LHCN-M2 (cell line): ENCODE measurements at regions not wholly inside any gene's neighbourhood (a gene's known extent, or its start where the extent isn't known, plus 50 kb on each side); places are given as distances from the start of the nearest gene placed in this dataset.

Source experiments
- DNase-seq: peaks from one replicate; pipeline ENCODE4 v3.0.0-alpha.2; 2012; ENCODE audit warnings: low read depth

DNA sequence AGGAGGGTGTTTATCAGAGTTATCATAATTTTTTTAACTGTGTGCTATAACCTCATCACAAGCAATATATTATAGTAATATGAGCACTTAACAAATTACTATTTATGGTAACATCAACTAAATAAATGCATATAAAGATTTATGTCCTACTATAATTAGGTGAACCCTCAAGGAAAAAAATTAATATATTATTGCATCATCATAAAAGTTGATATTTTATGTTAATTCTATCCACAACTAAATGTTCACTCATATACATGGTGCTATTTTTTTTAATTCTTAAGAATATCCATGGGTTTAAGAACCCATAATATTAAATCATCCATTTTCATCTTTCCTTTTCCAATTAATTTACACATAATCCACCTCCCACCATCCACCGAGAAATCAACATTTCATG lies 506.0 kb upstream of the USP15 start:
- DNase-seq = no peak

GRCh38 chr12:61757831-61758505 lies 502.2 kb upstream of the USP15 start:
- DNase-seq = no peak

DNA sequence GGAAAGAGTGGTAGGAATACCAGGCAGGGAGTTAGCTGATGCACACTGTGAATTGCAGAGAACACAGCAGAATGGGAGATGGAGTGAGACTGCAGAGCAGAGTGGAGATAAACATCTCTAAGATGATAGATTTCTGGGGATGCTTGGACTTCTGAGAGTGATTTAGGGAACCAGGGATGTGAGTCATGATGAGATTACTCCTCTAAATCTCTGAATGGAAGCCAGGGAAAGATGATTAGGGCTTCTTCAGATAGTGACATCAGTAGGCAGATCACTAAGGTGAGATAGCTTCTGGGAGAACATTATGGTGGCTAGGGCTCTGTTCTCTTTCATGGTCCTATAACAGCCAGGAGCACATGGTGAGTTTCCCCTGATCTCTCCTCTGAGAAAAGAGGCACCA lies 501.5 kb upstream of the USP15 start:
- DNase-seq = no peak

- no peak for DNase-seq
Observed at GRCh38 chr12:61765926-61766325, 494.3 kb upstream of the USP15 start.

DNA sequence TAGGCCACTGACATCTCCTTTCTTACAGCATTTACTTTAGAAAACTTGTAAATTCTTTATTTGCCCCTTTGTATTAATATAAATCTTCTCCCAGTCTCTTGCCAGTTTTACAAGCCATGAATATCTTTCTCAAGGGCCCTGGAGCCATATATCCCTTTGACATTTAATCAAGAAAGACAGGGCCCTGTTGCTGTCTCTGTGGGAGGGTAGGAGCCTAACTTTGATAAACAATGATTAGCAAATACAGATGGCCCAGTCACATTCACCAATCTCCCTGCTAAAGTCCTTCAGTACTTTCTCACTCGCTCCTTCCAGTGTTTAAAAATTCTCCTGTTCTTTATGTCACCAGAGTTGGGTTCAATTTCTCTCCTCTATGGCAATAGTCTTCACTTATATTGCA lies 479.8 kb upstream of the USP15 start:
- no peak for DNase-seq

DNA sequence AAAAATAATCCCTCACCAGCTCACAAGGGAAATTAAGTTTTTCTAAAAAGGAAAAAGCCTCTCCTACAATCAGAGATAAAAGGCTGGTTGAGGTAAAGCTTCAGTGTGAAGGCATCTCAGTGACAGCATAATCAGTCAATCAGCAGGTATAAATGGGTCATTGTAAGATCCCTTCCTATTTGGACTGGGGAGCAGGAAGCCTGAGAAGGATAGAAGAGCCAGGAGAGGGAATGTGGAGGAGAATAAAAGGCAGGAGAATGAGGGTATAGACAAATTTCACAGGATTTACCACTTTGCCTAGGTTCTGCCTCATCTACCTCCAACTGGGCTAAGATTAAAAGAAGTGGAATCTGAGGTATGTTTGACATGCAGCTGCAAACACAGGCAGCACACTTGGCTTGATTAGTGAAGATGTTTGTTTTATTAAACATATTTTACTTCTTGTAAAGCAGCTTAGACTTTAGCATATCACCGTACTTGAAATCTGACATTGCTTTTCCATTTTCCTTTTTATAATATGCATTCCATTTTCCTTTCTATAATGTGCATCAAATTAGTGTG lies 479.1 kb upstream of the USP15 start:
- no peak for DNase-seq

DNA sequence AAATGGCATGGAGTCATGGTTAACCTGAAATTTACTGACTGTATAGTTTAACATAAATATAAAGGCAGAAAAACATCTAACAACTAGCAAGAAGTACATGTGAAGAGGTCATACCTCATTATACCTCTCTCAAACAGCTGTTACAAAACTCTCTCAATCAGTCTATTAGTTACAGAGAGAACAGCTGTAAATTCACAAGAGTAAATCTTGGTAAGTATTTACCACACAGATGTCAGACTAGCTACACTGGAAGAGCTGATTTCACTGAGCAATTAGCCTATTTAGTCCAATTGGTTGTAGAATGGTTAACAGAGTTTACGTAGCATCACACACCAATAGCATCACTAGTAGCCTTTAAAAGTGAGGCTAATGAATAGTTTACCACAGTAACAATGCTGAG lies 463.4 kb upstream of the USP15 start:
- no peak for DNase-seq

- DNase-seq = no peak
Observed at GRCh38 chr12:61797266-61797665, 462.9 kb upstream of the USP15 start.

DNA sequence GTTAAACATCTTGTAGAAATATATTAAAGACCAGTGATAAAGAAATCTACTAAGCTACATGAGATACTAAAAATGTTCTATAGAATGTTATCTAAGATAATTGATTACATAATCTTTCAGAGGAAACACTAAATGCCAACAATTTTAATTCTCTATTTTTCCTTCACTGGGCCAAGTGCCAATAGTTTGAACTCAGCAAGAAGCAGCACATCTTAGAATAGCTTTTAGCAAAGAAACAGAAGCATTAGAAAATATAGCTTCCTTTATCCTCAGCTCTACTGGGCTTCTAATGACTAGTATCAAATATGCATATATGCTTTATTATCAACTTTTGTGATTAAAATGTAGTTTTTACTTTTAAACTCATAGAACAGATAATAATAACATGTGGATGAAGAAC lies 461.4 kb upstream of the USP15 start:
- DNase-seq = no peak

DNA sequence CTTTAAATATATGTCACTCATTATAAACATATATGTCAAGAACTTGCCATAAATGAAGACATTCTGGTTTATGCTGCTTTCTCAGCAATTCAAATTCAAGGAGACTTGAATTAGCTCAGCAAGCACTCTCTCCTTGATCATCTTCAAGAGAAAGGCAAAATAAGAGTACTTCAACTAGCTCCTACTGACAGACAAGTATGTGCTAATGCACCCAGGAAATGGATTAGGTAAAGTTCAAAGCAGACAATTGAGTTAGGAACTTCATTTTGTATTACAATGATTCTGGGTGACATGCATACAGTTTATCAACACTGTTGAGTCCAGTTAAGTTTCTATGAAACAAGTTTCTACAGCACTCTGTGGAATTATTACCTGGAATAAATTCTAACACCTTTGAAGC lies 455.9 kb upstream of the USP15 start:
- DNase-seq = no peak

- DNase-seq = no peak
Observed at GRCh38 chr12:61808856-61809255, 451.3 kb upstream of the USP15 start.

DNA sequence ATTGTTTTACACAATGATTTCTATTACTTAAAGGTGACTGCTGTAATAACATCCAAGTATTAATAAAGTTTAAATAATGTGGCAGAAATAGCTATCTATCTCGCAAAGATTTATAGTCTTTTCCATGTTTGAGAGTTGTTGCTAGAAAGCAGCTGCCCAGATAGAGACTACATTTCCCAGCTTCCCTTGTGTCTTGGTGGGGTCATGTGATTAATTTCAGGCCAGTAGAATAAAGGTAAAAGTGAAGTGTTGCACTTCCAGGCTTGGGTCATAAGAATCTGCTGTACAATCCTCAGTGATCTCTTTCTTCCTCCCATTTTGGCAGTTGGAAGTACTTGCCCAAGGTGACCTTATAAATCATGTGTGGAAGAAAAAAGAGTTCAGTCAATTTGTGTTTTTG lies 449.7 kb upstream of the USP15 start:
- no peak for DNase-seq

DNA sequence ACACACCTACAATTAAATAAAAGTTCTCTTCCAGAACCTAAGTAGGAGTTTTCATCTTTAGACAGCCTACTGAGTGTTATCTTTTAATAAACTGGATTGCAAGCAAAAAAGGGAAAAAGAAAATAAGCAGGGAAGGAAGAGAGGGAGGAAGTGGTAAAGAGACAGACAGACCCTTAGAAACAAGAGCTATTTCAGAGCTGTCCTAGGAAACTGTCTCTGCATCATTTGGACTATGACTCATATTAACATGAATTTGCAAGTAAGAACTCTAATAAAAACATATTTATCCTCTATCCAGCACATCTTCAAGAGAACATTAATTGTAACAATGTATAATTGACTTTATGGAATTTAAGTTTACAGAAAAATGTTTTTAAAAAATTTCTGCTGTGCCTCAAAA lies 438.8 kb upstream of the USP15 start:
- DNase-seq = no peak

DNA sequence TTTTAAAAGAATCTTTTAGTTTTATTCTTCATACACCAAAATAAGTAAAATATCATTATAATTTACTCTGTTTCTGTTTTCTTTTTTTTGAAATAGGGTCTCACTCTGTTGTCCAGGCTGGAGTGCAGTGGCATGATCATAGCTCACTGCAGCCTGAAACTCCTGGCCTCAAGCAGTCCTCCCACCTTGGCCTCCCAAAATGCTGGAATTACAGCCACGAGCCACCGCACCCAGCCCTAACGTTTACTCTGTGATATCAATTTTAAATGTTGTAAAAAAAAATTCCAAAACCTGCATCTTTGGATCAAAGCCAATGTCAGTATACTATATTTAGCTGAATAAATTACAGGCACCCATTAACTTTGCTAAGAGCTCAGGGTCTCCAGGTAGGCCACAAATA lies 437.1 kb upstream of the USP15 start:
- no peak for DNase-seq

- no peak for DNase-seq
Observed at GRCh38 chr12:61846765-61847164, 413.4 kb upstream of the USP15 start.

- DNase-seq = no peak
Observed at GRCh38 chr12:61848893-61849292, 411.3 kb upstream of the USP15 start.

- DNase-seq = no peak
Observed at GRCh38 chr12:61853945-61854344, 406.3 kb upstream of the USP15 start.

DNA sequence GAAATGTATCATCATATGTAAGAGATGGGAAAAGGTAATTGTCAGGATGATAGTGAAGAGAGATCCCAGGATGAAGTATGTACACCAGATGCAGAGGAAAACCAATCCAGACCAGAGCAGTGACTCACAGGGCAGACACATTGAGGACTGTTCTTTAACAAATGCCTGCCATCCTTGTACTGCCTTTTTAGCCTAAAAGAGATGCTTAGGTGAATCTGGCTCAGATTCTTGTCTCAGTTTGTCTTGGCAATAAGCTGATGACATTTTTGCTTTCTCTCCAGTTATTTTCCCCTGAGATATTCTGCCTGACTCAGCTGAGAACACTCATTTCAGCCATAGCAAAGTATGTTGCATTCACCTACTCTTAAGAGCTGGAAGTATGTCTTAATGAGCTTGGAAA lies 405.3 kb upstream of the USP15 start:
- no peak for DNase-seq

GRCh38 chr12:61857968-61858367 lies 402.2 kb upstream of the USP15 start:
- DNase-seq = no peak

- DNase-seq = no peak
Observed at GRCh38 chr12:61860451-61860850, 399.8 kb upstream of the USP15 start.

- no peak for DNase-seq
Observed at GRCh38 chr12:61862986-61863385, 397.2 kb upstream of the USP15 start.

DNA sequence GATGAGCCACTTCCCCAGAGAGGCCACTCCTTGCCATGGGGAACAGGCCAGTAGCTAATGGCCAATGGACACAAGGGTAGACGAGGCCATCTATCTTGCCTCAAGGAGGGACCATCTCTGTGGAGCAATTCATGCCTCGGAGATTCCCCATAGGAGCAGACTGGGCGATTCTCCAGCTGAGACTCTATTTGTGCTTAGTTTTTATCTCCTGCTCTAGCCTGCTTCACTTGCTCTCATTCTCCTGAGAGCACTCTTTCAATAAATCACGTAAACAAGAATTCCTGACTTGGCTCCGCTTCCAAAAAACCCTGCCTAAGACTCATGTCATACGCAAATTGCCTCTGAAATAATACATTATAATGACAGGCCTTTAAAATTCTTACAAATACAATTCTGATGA lies 396.4 kb upstream of the USP15 start:
- DNase-seq = no peak

GRCh38 chr12:61869796-61870195 lies 390.4 kb upstream of the USP15 start:
- no peak for DNase-seq
